Activated T-helper 1 cell treated with Interleukin-2 at 50 U/mL for 16 hours (primary cell): ENCODE measurements at regions not wholly inside any gene's neighbourhood (a gene's known extent, or its start where the extent isn't known, plus 50 kb on each side); places are given as distances from the start of the nearest gene placed in this dataset.
"Not testable (repeated sequence)": the region's sequence is repeated elsewhere in the genome, so short reads cannot be mapped to it uniquely, and the experiment has no call there.

Experiments
- DNase-seq: peaks from one replicate; pipeline ENCODE4 v3.0.0-alpha.2; 2020; ENCODE audit warnings: low read depth

GRCh38 chr5:86977808-86978207 lies 289.9 kb upstream of the RASA1 start:
- no peak for DNase-seq

GRCh38 chr5:86979811-86980411 lies 287.8 kb upstream of the RASA1 start:
- DNase-seq, result no peak

DNA sequence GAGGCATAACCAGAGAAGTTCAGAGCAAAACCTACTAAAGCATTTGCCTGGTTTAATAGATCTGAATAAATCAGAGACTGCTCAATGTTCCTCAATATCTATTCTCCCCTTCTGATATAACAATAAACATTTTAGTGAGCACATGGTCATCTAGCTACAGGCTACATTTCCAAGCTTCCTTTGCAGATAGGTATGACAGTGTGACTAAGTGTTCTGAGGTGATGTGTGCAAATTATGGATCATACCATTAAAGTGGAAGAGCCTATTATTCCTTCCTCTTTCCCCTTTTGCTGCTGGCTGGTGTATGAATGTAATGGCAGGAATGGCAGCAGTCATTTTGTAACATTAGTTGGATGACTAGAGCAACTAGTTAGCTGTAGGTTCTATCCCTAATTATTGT lies 285.8 kb upstream of the RASA1 start:
- no peak for DNase-seq

DNA sequence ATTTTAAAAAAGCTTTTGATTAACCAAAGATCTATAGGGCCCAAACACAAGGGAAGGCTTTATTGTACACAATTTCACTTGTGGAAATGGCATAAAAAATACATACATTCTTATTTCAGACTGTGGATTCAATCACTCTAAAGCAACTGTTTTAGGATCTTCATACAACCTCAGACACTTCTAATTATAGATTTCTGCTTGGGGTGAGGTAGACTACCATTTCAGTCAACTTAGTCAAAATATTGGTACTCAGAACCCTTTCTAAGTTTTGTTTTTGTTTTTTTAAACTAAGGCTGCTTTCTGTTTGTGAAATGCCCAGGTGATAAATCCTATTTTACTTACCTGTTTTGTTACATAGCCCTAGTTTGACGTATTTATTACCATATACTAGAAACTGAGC lies 284.5 kb upstream of the RASA1 start:
- DNase-seq, result no peak

GRCh38 chr5:86986837-86987236 lies 280.8 kb upstream of the RASA1 start:
- DNase-seq, result no peak

- DNase-seq, result no peak
Observed at GRCh38 chr5:86997516-86997915, 270.2 kb upstream of the RASA1 start.

DNA sequence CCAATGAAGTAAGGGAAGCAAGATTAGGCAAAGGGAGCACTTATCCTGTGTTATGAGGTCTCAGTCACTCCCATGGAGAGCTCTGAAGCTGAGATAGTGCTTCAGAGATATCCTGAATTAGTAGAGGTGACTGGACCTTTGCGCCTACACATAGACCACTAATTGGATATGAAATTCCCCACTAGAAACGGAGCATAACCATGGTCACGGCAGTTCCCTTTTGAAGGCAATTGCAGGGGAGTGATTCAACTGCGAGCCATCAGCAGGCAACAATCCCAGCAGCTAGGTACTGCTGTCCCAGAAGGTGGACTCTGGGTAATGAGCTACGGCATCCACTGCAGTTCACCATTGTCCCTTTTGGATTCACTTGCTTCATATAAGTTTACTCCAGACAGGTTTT lies 267.7 kb upstream of the RASA1 start:
- DNase-seq, result no peak

DNA sequence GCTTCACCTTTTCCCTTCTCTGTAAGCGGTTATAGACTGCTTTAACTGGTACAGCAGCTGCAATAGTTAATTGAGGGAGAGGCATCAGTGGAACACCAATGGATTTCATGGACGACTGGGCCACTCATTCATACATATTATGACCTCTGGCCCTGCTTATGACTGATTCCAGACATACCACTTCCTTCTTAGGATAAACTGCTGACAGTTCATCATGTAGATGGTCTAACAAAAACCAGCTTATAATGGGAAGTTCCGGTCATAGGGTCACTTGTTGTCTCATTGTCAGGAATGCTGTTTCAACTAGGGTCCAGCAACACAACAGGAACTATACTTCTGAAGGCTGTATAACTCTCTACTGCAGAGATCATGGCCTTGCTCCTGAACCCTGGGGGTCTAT lies 265.2 kb upstream of the RASA1 start:
- DNase-seq, result no peak

DNA sequence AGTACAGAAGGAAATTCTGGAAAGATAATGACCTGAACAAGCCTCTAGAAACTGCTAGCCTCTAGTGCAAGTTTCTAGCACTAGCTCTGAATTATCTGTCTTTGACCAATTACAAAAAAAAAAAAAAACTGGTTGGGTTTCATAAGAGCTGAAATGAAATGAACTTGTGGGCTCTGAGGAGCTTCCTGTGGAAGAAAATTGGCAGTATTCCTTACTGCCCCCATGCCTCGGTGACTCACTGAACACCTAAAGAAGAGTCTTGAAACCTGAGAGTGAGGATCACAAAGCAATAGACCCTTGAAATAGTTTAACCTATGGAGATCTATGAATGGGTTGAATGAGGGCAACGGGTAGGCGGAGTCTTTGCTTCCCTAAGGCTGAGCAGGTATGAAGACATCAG lies 263.6 kb upstream of the RASA1 start:
- no peak for DNase-seq

DNA sequence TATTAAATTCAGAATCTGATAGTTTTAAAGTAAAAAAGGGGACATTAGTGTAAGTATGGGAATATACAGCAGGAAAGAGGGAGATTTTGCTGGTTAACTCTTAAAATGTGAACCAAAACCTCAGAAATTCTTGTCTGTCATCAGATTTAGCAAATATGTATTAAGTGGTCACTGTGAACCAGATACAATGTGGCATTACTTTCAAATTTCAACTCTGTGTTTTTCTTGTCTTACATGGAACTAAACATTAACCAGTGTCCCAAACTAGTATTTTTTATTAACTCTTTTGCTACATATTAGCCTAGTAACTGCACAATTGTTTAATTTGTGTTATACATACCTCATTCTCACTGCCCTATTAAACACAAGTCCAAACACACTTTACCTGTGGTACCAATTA lies 259.9 kb upstream of the RASA1 start:
- DNase-seq, result no peak

DNA sequence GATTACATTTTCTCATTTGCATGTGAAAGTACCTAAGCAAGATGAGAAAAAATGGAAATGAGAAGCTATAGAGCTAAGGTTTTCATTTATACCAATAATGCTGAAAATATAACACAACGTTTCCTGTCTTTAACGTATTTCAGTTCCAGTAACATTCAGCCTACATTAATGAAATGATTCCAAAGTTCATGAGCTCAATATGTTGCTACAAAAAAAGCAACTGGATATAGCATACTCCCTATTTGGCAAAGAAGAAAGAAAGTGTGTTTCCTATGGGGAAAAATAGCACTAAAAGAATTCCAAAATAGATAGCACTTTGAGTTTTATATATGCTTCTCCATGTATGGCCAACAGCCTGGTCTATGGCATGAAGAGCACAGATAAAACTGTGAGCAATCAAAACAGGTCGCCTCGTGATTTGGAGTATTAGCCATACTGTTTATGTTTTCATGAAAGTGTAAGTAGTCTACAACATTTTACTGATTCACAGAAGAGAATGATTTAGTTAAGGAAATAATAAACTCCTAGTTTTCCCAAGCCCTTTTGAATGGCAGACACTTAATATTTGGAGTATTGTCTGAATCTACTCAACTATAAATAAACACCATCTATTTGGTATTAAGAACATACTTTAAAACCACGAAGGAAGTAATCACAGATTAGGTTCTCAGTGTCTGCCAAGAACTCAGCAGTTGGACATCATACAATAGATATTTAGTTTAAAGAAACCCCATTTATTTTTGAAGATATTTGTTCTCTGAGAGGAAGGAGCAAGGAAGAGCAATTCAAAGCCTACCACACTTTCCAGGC lies 258.7 kb upstream of the RASA1 start:
- no peak for DNase-seq

GRCh38 chr5:87010736-87011135 lies 256.9 kb upstream of the RASA1 start:
- no peak for DNase-seq

DNA sequence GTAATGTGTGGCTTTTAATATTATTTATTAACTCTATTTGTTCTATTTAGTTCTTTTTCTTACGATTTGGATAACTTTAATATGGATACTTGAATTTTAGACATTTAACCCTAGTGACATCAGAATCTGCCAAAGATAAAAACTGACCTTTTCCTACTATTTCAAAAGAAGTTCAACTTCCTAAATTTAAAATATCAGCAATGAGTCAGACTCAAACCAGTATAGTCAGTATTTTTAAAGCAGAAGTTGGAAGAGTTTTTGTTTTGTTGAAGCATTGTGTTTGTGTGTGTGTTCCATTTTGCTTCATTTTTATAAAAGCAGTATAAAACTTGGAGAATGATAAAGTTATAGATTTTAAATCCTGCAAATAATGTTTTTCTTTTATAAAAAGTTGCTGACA lies 251.8 kb upstream of the RASA1 start:
- DNase-seq, result no peak

GRCh38 chr5:87020099-87020934 lies 247.4 kb upstream of the RASA1 start:
- DNase-seq, result no peak

DNA sequence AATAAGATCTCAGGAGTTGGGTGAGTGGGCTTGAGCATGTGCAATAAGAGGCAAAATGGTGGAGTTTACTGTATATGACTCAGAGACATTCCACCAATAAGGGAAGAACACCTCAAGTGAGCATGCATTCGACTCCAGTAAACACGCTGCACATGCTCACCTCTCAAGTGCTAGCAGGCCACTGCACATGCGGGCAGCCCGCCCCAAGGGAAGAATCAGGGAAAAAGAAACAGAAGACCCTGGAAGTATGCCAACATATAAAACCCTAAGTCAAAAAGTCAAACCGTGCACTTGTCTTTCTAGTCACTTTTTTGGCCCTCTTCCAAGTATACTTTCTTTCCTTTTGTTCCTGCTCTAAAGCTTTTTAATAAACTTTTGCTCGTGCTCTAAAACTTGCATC lies 245.3 kb upstream of the RASA1 start:
- DNase-seq, result no peak

- DNase-seq, result no peak
Observed at GRCh38 chr5:87027570-87027969, 240.1 kb upstream of the RASA1 start.

GRCh38 chr5:87029951-87030350 lies 237.7 kb upstream of the RASA1 start:
- DNase-seq, result no peak

- DNase-seq, result no peak
Observed at GRCh38 chr5:87030699-87031098, 237.0 kb upstream of the RASA1 start.

- no peak for DNase-seq
Observed at GRCh38 chr5:87034557-87034956, 233.1 kb upstream of the RASA1 start.

GRCh38 chr5:87042554-87042953 lies 225.1 kb upstream of the RASA1 start:
- DNase-seq, result no peak

GRCh38 chr5:87048156-87048555 lies 219.5 kb upstream of the RASA1 start:
- no peak for DNase-seq

- not testable (repeated sequence) for DNase-seq
Observed at GRCh38 chr5:87049012-87049411, 218.7 kb upstream of the RASA1 start.

DNA sequence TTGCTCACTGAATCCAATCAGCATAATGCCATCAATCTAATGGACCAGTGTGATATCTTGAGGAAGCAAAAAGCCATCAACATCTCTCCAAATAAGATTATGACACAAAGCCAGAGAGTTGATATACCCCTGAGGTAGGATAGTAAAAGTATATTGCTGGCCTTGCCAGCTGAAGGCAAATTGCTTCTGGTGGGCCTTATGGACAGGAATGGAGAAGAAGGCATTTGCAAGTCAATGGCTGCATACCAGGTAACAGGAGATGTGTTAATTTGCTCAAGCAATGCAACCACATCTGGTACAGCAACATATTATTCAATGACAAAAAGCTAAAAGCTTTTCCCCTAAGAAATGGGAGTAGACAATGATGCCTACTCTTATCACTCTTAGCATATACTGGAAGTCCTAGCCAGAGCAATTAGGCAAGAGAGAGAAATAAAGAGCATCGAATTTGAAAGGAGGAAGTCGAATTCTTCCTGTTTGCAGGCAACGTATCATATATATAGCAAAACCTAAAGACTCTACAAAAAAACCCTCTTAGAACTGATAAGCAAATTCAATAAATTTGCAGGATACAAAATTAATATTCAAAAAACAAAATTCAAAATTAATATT lies 216.1 kb upstream of the RASA1 start:
- no peak for DNase-seq
